Cardiac muscle cell (in vitro differentiated cells and primary cell): ENCODE measurements at regions not wholly inside any gene's neighbourhood (a gene's known extent, or its start where the extent isn't known, plus 50 kb on each side); places are given as distances from the start of the nearest gene placed in this dataset.

Source experiments
- DNase-seq, 2 donors: peaks; one replicate each; pipeline versions ENCODE4 v3.0.0 to v3.0.0-alpha.2; 2010 to 2017; ENCODE audit warnings: low read depth in 1 of 2, low spot score in 1 of 2
- H3K27ac ChIP-seq: fragments of 200-600 bp; sonication (generic); 2 replicates; pipeline ENCODE4 v1.5.1; 2016
- H3K27me3 ChIP-seq: fragments of 200-600 bp; sonication (generic); 2 replicates; pipeline ENCODE4 v1.6.0; 2016; ENCODE audit warnings: control low read depth
- H3K36me3 ChIP-seq: fragments of 200-600 bp; sonication (generic); 2 replicates; pipeline ENCODE4 v1.5.1; 2016; ENCODE audit warnings: control low read depth
- H3K4me1 ChIP-seq: fragments of 200-600 bp; sonication (generic); 2 replicates; pipeline ENCODE4 v1.8.1; 2017; ENCODE audit warnings: low read depth, mild to moderate bottlenecking, mixed run types
- H3K4me3 ChIP-seq: fragments of 200-600 bp; sonication (generic); 2 replicates; pipeline ENCODE4 v1.5.1; 2016; ENCODE audit warnings: mild to moderate bottlenecking
- H3K9me3 ChIP-seq: fragments of 200-600 bp; sonication (generic); 2 replicates; pipeline ENCODE4 v1.5.1; 2017; ENCODE audit warnings: low read depth, mild to moderate bottlenecking, control low read depth
- TF ChIP-seq, protein P1 (sequence below): IDR thresholded peaks from 2 replicates; pipeline ENCODE4 v1.5.1; 2012; ENCODE audit warnings: low read depth, mild to moderate bottlenecking, low read length

DNA sequence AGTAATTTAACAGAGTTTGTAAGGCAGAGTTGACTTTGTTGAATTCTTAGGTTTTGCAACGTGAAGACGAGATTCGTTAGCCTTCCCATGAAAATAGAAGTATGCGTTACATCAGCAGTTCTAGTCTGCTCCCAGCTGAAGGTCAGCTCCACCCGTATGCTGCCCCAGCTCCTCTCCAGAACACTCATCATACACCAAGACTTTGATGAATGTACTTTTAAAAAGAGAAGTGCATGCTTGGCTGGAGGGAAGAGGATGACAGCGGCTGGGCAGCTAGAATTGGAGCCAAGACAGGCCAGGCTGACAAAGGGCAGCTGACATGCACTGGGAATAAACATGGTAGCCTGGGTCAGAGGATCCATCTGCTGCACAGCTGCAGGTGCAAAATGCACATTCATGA lies 166.3 kb upstream of the ARGLU1 start:
- TF ChIP-seq, protein P1, sequence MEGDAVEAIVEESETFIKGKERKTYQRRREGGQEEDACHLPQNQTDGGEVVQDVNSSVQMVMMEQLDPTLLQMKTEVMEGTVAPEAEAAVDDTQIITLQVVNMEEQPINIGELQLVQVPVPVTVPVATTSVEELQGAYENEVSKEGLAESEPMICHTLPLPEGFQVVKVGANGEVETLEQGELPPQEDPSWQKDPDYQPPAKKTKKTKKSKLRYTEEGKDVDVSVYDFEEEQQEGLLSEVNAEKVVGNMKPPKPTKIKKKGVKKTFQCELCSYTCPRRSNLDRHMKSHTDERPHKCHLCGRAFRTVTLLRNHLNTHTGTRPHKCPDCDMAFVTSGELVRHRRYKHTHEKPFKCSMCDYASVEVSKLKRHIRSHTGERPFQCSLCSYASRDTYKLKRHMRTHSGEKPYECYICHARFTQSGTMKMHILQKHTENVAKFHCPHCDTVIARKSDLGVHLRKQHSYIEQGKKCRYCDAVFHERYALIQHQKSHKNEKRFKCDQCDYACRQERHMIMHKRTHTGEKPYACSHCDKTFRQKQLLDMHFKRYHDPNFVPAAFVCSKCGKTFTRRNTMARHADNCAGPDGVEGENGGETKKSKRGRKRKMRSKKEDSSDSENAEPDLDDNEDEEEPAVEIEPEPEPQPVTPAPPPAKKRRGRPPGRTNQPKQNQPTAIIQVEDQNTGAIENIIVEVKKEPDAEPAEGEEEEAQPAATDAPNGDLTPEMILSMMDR, result no peak
- Histone ChIP-seq H3K4me3 (no peak overlapping the region), H3K27ac (no peak overlapping the region), H3K36me3 (no peaks in the 10 kb centered on the region), H3K9me3 (no peaks in the 10 kb centered on the region), H3K27me3 (no peaks in the 10 kb centered on the region), H3K4me1 (no peaks in the 10 kb centered on the region)
- DNase-seq, result no peak

DNA sequence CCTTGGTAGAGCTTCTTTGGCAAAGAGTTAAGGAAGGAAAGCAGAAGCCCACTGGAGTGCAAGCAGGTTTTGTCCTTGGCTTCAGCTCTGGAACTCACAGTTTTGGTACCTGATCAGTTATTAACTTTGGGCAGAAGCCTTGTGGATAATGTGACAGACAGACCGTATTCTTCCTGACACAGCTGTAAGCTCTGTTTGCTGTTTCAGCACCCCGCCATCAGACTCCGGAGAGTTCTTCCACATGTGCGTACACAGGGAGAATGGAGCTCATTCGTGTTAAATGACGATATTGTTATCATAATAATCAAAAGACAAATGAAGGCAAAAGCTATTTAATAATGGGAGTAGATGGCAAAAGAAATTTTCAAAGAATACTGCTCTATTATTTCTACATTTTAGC lies 155.1 kb upstream of the ARGLU1 start:
- no peaks in the 10 kb centered on the region for H3K9me3 ChIP-seq
- H3K4me3 ChIP-seq, result no peak overlapping the region
- DNase-seq, result no peak
- H3K36me3 ChIP-seq, result no peaks in the 10 kb centered on the region
- H3K27ac ChIP-seq, result no peak overlapping the region
- H3K27me3 ChIP-seq, result no peaks in the 10 kb centered on the region
- H3K4me1 ChIP-seq, result no peaks in the 10 kb centered on the region
- TF ChIP-seq, protein P1, result no peak

DNA sequence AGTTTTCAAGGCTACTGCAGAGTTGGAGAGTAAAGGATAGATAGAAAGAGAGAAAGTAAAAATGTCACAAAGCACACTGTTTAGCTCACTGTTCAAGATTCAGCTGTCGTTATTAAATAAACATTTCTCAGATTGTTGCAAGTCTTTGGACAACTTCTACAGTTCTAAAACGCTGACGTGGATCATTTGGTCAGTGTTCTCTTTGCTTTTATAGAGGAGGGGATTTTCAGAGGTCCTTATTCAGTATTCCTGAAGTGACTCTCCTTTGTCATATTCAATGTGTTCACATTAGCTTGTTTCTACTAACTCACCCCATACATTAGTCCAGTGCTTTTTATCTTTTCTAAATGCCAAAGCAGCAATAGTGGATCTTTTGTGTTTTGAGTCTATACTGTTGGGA lies 154.7 kb upstream of the ARGLU1 start:
- Histone ChIP-seq H3K4me1 (no peaks in the 10 kb centered on the region), H3K27ac (no peak overlapping the region), H3K36me3 (no peaks in the 10 kb centered on the region), H3K9me3 (no peaks in the 10 kb centered on the region), H3K4me3 (no peak overlapping the region), H3K27me3 (no peaks in the 10 kb centered on the region)
- TF ChIP-seq, protein P1, result no peak
- DNase-seq, result no peak

DNA sequence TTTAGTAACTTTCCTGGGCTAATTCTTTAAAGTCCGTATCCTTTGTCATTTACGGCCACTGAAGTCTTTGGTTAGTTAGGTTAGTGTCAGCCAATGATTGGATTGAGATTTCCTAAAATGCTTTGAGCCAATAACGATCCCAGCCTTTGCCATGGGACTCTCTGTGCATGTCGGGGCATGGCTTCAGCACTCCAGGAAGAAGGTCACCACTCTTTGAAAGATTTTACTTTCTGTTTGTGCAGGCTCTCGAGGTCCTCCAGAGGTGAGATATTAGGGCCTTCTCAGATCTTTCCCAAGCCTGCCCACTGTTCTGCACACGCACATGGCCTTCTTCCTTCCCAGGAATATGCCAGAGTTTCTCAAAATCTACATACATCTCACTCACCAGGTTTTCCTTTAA lies 153.7 kb upstream of the ARGLU1 start:
- no peaks in the 10 kb centered on the region for H3K27me3 ChIP-seq

DNA sequence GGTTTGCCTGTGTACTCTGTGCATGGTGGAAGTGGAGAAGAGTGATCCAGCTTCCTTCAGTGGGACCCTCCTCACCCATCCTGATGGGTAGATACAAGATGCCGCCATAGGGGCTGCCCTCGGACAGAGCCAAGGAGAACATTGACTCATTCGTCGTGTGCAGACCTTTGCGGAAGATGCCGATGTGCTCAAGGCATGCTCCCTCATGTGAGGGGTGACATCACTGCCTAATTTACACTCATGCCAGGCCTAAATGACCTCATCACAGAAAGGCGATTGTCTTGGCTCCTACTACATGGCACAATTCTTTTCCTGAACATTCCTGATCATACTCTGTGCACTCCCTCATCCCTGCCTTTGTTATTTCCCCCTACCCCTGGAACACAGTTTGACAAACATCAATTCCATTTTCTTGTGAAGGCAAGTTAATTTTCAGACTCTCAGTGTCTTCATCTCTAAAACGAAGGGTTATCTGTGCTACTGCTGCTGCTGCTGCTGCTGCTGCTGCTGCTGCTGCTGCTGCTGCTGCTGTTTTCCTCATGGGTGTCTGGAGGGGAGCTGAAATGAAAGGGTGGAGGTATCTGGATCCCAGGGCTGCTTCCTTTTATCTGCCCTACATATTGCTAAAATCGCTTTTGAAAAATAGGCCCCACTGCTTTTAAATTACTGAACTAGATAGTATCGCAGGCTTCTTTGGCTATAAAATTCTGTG lies 146.5 kb upstream of the ARGLU1 start:
- H3K4me1 ChIP-seq, result no peaks in the 10 kb centered on the region
- TF ChIP-seq, protein P1, result no peak
- H3K27ac ChIP-seq, result no peak overlapping the region
- H3K9me3 ChIP-seq, result no peaks in the 10 kb centered on the region
- DNase-seq, result no peak
- H3K4me3 ChIP-seq, result no peak overlapping the region
- no peaks in the 10 kb centered on the region for H3K36me3 ChIP-seq
- no peaks in the 10 kb centered on the region for H3K27me3 ChIP-seq

More for the DNA sequence above, 153.7 kb upstream of the ARGLU1 start:
- no peak overlapping the region for H3K4me3 ChIP-seq
- TF ChIP-seq, protein P1, result no peak
- H3K36me3 ChIP-seq, result no peaks in the 10 kb centered on the region
- H3K4me1 ChIP-seq, result no peaks in the 10 kb centered on the region
- no peaks in the 10 kb centered on the region for H3K9me3 ChIP-seq
- no peak for DNase-seq
- no peak overlapping the region for H3K27ac ChIP-seq
